Fibroblast of villous mesenchyme (primary cell): ENCODE measurements at regions not wholly inside any gene's neighbourhood (a gene's known extent, or its start where the extent isn't known, plus 50 kb on each side); places are given as distances from the start of the nearest gene placed in this dataset.

ENCODE experiments used
- DNase-seq: peaks from one replicate; pipeline ENCODE4 v3.0.0-alpha.2; 2010; ENCODE audit warnings: low read depth
- H3K4me3 ChIP-seq: 2 replicates; pipeline ENCODE4 v1.5.1; 2011; ENCODE audit warnings: low read depth, mild to moderate bottlenecking, low read length
- TF ChIP-seq, protein P1 (sequence below): IDR thresholded peaks from 2 replicates; pipeline ENCODE4 v1.5.1; 2012; ENCODE audit warnings: low read depth, mild to moderate bottlenecking, low read length; ENCODE audit not compliant: insufficient read depth

DNA sequence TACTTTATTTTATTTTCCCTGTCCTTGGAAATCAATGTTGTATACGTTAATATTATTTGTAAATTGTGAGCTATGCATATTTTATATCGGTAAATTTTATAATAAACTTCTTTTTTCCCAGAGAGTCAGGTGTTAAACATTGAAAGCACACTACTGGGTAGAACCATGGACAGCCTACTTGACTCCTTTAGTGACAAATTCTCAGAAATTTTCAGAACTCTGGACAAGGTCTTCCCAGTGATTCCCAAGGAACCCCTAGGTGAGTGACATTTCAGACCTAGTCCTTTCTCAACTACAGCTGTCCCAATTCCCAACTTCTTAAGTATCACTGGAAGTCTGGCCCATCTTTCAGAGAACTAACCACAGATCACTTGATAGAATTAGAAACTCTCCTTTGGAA, 107.2 kb downstream of the RCN1 start:
- H3K4me3 ChIP-seq = no peak overlapping the region
- TF ChIP-seq, protein P1, sequence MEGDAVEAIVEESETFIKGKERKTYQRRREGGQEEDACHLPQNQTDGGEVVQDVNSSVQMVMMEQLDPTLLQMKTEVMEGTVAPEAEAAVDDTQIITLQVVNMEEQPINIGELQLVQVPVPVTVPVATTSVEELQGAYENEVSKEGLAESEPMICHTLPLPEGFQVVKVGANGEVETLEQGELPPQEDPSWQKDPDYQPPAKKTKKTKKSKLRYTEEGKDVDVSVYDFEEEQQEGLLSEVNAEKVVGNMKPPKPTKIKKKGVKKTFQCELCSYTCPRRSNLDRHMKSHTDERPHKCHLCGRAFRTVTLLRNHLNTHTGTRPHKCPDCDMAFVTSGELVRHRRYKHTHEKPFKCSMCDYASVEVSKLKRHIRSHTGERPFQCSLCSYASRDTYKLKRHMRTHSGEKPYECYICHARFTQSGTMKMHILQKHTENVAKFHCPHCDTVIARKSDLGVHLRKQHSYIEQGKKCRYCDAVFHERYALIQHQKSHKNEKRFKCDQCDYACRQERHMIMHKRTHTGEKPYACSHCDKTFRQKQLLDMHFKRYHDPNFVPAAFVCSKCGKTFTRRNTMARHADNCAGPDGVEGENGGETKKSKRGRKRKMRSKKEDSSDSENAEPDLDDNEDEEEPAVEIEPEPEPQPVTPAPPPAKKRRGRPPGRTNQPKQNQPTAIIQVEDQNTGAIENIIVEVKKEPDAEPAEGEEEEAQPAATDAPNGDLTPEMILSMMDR = no peak
- no peak for DNase-seq

DNA sequence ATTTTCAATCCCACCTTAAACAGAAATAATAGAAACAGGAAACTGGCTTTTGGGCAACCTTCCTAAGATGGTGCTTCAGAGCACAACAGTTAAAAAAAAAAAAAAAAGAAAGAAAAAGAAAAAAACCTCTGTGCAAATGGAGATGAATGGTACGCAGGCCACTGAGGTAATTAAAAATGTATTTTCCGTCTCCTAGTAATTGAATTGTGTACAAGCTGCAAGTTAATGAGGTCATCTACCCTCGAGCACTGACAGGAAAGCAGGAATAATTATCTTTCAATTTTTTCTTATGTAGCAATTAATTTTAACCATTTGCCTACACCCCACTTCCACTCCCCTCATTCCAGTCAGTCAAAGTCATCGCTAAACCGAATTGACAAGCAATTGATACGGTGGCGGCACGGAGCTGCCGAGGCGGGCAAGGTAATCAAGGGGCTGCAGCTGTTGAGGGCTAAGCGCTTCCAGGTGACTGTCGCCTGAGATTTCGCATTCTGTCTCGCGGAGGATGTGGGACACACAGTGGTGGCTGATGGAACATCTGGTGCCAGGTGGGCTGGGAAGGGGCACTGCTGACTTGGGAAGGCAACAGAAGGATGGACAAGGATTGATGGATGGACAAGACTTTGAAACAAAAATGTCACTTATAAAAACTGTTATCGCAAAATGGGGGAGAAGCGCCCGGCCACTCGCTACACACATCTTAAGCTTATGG, 109.4 kb downstream of the RCN1 start:
- no peak overlapping the region for H3K4me3 ChIP-seq
- no peak for DNase-seq
- TF ChIP-seq, protein P1 = no peak

DNA sequence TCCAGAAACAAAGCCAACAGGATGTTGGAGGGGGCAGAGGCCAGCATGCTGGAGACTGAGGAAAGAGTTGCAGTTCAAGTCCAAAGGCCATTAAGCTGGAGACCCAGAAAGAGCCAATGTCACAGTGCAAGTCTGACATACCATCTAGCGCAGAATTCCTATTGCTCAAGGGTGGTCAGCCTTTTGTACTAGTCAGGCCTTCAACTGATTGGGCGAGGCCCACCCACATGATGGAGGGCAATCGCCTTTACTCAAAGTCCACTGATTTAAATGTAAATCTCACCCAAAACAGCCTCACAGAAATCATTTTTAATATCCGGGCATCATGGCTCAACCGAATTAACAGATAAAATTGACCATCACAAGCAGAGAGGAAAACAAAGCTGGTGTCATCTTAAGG, 113.9 kb downstream of the RCN1 start:
- DNase-seq = no peak
- no peak overlapping the region for H3K4me3 ChIP-seq
- TF ChIP-seq, protein P1 = no peak

DNA sequence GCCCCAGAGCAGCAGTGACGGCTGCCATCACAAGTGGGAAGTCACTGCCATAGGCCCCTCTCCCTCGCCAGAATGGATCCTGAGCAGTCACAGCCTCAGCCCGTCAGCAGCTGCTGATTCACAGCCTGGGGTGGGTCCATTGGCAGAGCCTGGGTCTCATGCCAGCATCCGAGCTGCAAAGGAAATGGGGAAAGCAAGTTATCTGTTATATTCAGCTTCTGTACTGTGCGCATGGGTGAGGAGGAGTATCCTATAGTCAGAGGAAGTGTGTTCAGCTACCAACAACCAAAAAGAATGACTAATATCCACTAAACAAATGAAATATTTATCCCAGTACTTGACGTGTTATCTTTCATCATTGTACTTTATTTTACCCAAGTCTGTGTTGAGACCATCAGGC, 119.7 kb downstream of the RCN1 start:
- DNase-seq = peak; percentile 2
- H3K4me3 ChIP-seq = no peak overlapping the region
- TF ChIP-seq, protein P1 = no peak

DNA sequence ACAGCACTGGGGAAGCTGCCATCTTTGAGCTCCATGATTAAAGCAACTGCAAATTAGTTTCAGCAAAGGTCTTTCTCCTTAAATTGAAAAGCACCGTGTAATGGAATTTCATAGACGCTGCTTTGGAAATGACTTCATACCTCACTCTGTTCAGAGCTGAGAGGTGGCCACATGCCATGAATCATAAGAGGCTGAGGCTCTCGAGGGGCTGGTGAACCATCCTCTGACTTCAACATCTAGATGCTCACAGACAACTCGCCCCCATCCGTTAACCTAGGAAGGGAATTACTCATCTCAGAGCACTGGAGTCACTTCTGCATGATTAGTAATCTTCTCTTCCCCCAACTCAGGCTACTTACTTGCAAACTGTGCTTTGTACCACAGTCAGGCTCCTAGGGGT, 122.3 kb downstream of the RCN1 start:
- DNase-seq = peak; percentile 7
- no peak overlapping the region for H3K4me3 ChIP-seq
- TF ChIP-seq, protein P1 = no peak

DNA sequence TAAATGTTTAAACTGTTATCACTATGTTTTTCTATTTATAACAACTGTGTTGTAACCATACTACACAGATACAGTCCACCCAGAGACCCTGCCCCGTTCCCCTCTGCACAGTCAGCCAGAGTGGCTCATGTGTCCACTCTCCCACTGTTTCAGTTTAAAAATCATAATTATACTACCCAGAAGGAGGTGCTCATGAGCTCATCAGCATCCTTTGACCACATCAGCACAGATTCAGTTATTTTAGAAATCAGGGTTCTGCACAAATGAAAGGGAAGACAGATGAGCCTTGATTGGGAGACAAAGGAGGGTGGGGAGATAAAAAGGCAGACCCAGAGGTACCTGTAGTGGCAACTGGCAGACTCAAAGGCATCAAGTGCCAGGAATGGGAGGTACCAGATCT, 124.3 kb downstream of the RCN1 start:
- H3K4me3 ChIP-seq = no peak overlapping the region
- TF ChIP-seq, protein P1 = no peak

DNA sequence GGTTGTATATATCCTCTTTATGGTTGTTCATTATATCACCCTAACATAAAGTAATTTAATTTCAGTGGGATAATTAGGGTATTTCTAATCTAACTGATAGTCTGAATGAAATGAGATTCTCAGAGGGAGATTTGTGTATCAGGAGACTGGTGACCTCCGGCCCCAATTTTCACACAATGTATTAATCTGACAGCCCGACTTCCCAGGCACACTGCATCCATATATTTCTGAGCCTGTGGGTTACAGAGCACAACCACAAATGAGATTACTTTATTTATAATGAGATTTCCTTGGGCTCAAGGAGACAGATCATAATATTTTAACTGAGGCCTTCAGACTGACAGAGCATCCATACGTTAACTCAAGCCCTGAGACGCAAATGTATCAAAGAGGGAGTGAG, 125.9 kb downstream of the RCN1 start:
- no peak for DNase-seq
- no peak overlapping the region for H3K4me3 ChIP-seq
- TF ChIP-seq, protein P1 = no peak

More for the DNA sequence above, 124.3 kb downstream of the RCN1 start:
- DNase-seq = no peak
